Right cardiac atrium (tissue), 5 donors: ENCODE measurements at regions not wholly inside any gene's neighbourhood (a gene's known extent, or its start where the extent isn't known, plus 50 kb on each side); places are given as distances from the start of the nearest gene placed in this dataset.

Experiments
- ATAC-seq, 2 donors: fragments of 200-7000 bp; cut with Tn5 transposase; one replicate each; pipeline versions ENCODE4 v1.8.0 to v1.9.1; 2020; ENCODE audit warnings: moderate library complexity in 2 of 2, mild to moderate bottlenecking in 1 of 2
- DNase-seq, 3 donors: peaks; one replicate each; pipeline ENCODE4 v3.0.0-alpha.2; 2020
- H3K27ac ChIP-seq: one replicate; pipeline ENCODE4 v1.5.1; 2013; ENCODE audit warnings: mild to moderate bottlenecking, low read length, control low read depth, moderate library complexity
- H3K27me3 ChIP-seq: one replicate; pipeline ENCODE4 v1.6.1; 2013; ENCODE audit not compliant: control insufficient read depth, insufficient read depth
- H3K4me1 ChIP-seq: one replicate; pipeline ENCODE4 v1.6.1; 2013; ENCODE audit warnings: low read length; ENCODE audit not compliant: control insufficient read depth, insufficient read depth
- H3K4me3 ChIP-seq: one replicate; pipeline ENCODE4 v1.5.1; 2013; ENCODE audit warnings: low read length, control low read depth
- H3K9me3 ChIP-seq: one replicate; pipeline ENCODE4 v1.6.1; 2013; ENCODE audit warnings: low read length; ENCODE audit not compliant: control insufficient read depth
- WGBS: extraction: QIAGEN DNeasy Blood & Tissue Kit; methylation state at CpG from one replicate; pipeline ENCODE4 v1.1.7; 2013; 5-methylcytosine and 5-hydroxymethylcytosine counted together
- intact Hi-C, 4 donors: fragments of 100-400 bp; cut with DNase I; formaldehyde crosslinking; loops; one replicate each; pipeline versions ENCODE4 v1.11.0 to v1.14.0; 2022 to 2023
- donor health status: healthy with polysubstance abuse.
- donor health status: DM: no; HTN: yes; CAD: no.
- donor health status: DM: no; HTN: no; CAD: no.
- donor health status: DM: no; HTN: yes; CAD: no; lungs with severe emphysema.
- donor health status: DM: yes; HTN: yes; CAD: no.

DNA sequence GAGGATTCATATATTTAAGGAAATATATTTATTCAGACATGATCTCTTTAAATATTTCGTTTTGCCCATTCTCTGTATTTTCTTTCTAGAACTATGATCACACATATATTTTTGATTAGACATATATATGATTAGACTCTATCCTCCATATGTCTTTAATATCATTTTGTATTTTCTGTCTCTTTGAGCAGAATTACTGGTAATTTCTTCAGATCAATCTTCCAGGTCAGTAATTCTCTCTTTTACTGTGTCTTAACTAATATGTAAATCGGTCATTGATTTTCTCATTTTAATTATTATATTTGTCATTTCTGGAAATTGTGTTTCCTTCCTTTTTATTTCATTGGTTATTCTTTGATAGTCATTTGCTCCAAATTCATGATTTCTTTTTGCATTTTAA is 586.2 kb downstream of the NR2F2 start:
- H3K9me3 ChIP-seq = no peaks in the 10 kb centered on the region
- H3K4me3 ChIP-seq = no peak overlapping the region
- intact Hi-C loops = no loop called here
- H3K4me1 ChIP-seq = no peaks in the 10 kb centered on the region
- H3K27ac ChIP-seq = no peak overlapping the region
- no peaks in the 10 kb centered on the region for H3K27me3 ChIP-seq
- no peak for ATAC-seq
- DNase-seq = no peak
- WGBS = 72% methylated on average over 2 of the region's 2 CpGs

DNA sequence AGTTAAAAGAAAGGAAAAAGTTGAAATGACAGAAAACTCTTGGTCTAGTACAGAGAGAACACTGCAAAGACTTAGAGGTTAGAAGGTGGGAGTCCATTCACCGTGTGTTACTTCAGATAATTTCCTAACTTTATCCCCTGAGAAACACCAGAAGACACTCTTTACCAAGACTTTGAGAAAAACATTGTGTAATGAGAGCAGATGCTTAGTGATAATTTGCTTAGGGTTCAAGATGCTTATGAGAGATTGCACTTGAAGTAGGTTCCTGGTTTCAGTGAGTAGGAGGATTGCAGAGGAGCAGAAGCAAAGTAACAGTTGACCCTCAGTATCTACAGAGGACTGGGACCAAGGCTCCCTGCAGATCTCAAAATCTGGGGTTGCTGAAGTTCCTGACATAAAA is 594.1 kb downstream of the NR2F2 start:
- intact Hi-C loops = no loop called here
- 0% methylated on average over 1 of the region's 1 CpG for WGBS
- ATAC-seq (no peak), DNase-seq (no peak)
- Histone ChIP-seq H3K4me3 (no peak overlapping the region), H3K4me1 (no peaks in the 10 kb centered on the region), H3K27ac (no peak overlapping the region), H3K9me3 (no peaks in the 10 kb centered on the region), H3K27me3 (no peaks in the 10 kb centered on the region)

DNA sequence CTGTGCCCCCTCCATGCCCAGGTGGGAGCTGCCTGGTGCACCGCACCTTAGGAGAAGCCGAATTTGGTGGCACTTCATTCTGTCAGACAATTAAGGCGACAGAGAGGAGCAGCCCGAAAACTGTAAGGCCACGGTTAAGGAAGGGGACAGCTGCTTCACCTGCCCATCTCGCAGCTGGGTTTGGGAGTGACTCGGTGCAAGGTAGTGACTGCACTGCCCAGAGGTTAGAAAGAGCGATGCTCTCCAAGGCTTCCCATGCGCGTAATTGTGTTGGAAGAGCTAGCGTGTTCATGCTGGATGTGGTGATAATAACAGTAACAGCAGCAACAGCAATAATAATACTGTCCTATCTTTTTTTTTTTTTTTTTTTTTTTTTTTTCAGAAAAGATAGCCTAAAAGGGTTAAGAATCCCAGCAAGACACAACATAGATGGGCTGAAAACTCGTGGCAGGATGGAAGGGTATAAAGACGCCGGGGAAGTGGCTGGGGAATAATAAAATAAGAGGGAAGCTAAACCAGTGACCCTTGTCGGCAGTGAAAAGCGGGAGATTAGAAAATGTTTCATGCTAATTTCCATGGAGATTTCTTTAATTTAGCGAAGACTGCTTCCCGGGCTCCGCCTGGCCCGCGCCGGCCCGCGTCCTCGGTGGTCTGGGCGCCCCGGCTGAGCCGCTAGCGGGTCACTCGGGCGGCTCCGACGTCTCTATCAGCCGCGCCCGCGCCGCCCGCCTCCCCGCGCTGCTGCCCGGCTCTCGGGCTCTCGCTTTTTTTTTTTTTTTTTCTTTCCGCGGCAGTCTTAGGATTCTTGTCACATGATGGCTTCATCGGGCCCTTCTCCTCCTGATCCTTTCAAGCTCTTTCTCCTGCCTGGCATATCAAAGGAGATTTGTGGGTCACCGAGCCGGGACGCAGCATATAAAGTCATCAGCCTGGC is 617.1 kb downstream of the NR2F2 start:
- Histone ChIP-seq H3K9me3 (no peaks in the 10 kb centered on the region), H3K27ac (no peak overlapping the region), H3K4me3 (peak overlapping the region; percentile 54), H3K27me3 (no peaks in the 10 kb centered on the region), H3K4me1 (no peaks in the 10 kb centered on the region)
- intact Hi-C loops = no loop called here
- ATAC-seq (no peak), DNase-seq (no peak)
- WGBS = 20% methylated on average over 50 of the region's 50 CpGs

DNA sequence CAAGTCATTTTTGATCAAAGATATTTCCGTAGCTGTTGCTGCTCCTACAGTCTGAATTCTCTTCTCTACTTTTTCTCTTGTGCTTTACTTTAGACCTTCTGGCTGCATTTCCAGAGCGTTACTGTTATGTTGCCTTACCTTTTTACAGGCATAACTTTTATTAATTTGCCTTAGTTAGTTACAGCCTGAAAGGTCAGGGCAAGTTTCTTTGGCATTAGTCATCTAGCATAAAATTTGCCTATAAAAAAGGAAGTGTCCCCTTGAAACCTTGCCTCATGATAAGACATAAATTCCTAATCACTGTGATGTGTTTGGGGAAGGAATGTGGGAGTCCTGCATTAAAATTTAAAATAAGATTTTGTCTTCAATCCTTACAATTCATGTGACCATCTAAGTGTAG is 618.5 kb downstream of the NR2F2 start:
- H3K27me3 ChIP-seq = no peaks in the 10 kb centered on the region
- no peaks in the 10 kb centered on the region for H3K4me1 ChIP-seq
- H3K4me3 ChIP-seq = no peak overlapping the region
- DNase-seq (no peak), ATAC-seq (no peak)
- 90% methylated on average over 2 of the region's 2 CpGs for WGBS
- no peaks in the 10 kb centered on the region for H3K9me3 ChIP-seq
- H3K27ac ChIP-seq = no peak overlapping the region
- intact Hi-C loops = no loop called here

DNA sequence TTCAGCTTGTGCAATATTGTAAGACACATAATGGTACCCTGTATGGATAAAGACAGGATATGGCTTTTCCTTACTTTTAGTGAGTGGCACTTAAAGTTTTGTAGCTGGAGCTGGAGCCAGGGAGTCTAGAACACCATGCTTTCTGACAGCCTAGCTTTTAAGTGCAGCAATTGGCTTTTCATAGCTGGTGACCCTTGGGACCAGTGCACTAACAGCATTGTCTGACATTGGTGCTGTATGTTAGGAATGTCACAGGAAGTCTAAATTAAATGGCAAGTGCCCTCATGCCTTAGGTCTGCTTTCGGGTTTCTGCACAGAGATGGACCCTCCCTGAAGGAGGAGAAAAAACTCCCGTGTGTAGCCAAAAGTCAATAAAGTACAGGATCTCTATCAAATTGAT is 628.2 kb downstream of the NR2F2 start:
- 46% methylated on average over 2 of the region's 2 CpGs for WGBS
- DNase-seq = no peak
- Histone ChIP-seq H3K27ac (no peak overlapping the region), H3K27me3 (no peaks in the 10 kb centered on the region), H3K4me3 (no peak overlapping the region), H3K4me1 (no peaks in the 10 kb centered on the region), H3K9me3 (no peaks in the 10 kb centered on the region)
- intact Hi-C loops = no loop called here
- ATAC-seq = no peak

DNA sequence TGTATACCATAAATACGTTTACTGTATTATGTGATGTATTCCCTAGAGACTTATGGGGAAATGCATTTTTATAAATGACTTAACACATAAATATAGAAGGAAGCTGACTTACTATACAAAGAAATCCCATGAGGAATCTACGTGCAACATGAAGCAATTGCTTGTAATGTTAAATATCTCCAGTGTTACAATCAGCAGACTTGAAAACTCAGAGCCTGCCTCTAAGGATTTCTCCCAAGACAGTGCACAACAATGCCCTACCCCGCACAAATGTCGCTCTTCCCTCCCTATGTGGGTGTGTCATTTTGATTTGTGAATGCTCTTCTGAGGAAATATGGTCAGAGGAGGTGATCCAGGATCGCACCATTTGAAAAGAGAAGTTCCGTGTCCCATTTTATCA is 629.0 kb downstream of the NR2F2 start:
- DNase-seq = no peak
- Histone ChIP-seq H3K4me1 (no peaks in the 10 kb centered on the region), H3K27ac (no peak overlapping the region), H3K4me3 (no peak overlapping the region), H3K27me3 (no peaks in the 10 kb centered on the region), H3K9me3 (no peaks in the 10 kb centered on the region)
- intact Hi-C loops = no loop called here
- ATAC-seq = no peak
- 73% methylated on average over 6 of the region's 6 CpGs for WGBS

DNA sequence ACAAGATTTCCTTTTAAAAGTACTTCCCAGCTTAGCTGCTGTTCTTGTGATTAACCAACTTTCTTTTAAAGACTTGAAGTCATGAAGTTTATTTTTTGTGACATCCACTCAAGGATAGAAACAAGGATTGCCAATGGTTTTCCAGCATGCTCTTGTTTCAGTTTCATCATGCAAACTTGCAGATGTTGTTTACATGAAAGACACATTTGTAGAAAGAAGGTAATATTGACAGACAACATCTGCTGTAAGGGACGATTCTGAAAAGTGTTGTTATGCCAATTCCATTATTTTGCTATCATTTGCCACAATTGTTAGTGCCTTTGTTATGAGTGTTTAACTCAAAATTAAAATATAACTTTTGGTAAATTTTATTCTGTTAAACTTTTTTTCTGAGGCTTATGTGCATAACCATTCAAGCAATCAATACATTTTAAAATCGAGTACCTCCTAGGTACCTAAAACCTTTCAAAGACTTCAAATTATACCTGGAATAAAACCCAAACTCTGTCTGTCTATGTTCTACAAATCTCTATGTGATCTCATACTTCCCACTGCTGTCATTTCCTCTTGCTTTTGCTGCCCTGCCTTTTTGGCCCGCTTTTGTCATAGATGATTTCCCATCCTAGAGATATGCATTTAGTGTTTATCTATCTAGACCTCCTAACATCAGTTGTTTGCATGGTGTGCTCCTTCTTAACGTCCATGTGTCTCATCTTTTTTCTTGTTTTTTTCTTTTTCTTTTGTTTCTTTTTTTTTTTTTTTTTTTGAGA is 630.4 kb downstream of the NR2F2 start:
- intact Hi-C loops = no loop called here
- ATAC-seq = no peak

DNA sequence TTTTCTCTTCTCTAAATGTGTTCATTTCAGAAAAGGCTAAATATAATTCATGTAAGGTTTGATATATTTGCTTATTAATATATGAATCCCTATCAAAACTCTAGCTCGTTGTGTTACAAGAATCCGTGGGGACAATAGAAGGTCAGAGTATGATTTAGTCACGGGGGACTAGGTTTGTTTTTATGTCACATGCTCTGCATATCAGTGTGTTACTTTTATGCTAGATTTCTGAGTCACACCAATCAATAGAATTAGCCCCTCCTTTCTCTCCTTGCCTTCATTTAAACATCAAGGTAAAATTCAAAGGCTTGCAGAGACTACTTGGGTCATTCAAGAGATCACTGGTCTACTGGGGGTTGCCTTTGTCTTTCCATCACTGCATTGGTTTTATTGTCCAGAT is 636.1 kb downstream of the NR2F2 start:
- Histone ChIP-seq H3K4me3 (no peak overlapping the region), H3K27me3 (no peaks in the 10 kb centered on the region), H3K9me3 (no peaks in the 10 kb centered on the region), H3K4me1 (no peaks in the 10 kb centered on the region), H3K27ac (no peak overlapping the region)
- DNase-seq (no peak), ATAC-seq (no peak)
- 79% methylated on average over 3 of the region's 3 CpGs for WGBS
- intact Hi-C loops = no loop called here

More for the DNA sequence above, 630.4 kb downstream of the NR2F2 start:
- no peak overlapping the region for H3K27ac ChIP-seq
- H3K9me3 ChIP-seq = no peaks in the 10 kb centered on the region
- H3K27me3 ChIP-seq = no peaks in the 10 kb centered on the region
- H3K4me3 ChIP-seq = no peak overlapping the region
- no peaks in the 10 kb centered on the region for H3K4me1 ChIP-seq
- DNase-seq = no peak
- 70% methylated on average over 4 of the region's 4 CpGs for WGBS

DNA sequence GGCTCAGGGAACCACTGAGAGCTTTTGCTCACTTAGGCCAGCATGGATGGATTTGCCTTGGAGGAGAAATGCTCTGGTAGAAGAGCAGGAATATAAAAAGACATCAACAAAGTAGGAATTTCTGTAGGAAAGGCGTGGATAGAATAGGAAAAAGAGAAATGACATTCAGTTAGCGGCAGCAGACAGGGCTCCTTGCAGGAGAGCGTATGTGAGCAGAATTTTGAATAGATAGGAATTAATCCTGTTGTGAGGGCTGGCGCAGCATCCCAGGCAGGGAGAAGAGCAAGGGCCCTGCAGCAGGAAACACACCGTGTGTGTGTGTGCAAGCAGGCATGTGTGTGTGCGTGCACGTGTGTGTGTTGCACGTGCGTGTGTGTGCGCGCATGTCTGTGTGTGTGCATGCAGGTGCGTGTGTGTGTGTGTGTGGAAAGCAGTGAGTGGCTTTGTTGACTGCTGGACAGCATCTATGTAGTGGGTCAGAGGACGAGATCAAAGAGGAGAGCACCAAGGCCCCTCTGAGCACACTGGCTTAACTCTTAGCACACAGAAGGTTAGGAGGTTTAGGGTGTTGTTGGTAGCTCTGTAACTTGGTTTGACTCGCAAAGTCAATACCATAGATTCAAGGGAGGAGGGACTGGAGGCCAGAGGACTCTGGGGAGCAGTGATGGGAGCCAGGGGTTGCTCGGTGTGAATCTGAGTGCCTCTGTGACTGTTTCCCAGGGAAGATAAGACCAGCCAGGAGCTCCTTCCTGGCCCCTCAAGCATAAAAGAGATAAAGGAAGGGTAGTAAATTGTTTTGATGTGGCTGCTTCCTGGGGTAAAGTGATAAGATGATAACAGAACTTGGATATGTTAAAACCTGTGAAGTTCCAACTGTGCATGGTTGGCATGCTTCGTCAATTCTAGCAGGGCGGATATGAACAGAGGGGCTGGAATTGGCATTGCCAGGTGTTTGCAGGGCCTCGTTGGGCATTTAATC is 639.5 kb downstream of the NR2F2 start:
- H3K27ac ChIP-seq = no peak overlapping the region
- DNase-seq (no peak), ATAC-seq (no peak)
- H3K4me3 ChIP-seq = no peak overlapping the region
- no peaks in the 10 kb centered on the region for H3K27me3 ChIP-seq
- WGBS = 73% methylated on average over 18 of the region's 18 CpGs
- H3K4me1 ChIP-seq = no peaks in the 10 kb centered on the region
- intact Hi-C loops = no loop called here
- no peaks in the 10 kb centered on the region for H3K9me3 ChIP-seq

DNA sequence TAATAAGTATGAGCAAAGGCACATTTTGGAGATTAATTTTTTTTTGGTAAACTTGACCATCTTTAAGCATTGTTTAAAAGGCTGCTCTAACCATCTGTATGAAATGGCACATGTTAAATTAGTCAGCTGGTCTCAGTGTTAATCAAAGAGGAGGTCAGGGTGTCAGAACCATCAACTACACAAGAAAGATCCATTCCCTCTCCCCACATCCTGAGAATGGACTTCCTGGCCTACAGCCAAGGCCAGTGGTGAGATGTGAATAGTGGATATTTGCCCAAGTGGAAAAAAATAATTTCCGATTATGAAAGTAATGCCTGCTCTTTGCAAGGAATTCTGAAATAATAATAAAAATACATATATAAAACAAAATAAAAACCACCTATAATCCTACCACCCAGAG is 641.7 kb downstream of the NR2F2 start:
- Histone ChIP-seq H3K27me3 (no peaks in the 10 kb centered on the region), H3K4me3 (no peak overlapping the region), H3K9me3 (no peaks in the 10 kb centered on the region), H3K27ac (no peak overlapping the region), H3K4me1 (no peaks in the 10 kb centered on the region)
- ATAC-seq (no peak), DNase-seq (no peak)
- 29% methylated on average over 1 of the region's 1 CpG for WGBS
- intact Hi-C loops = no loop called here
